ENCODE measurements at regions not wholly inside any gene's neighbourhood (a gene's known extent, or its start where the extent isn't known, plus 50 kb on each side); places are given as distances from the start of the nearest gene placed in this dataset.

GRCh38 chr1:164466001-164466421 is 93.0 kb upstream of the PBX1 start:
- Histone ChIP-seq H3K9ac (ENCODE audit: low read length) (no peak overlapping the region), H3K36me3 (ENCODE audit: insufficient read depth, low read length) (no peaks in the 10 kb centered on the region), H3K9me2 (ENCODE audit: insufficient read depth, low read length) (no peaks in the 10 kb centered on the region), H3K4me3 (ENCODE audit: low read length) (no peak overlapping the region), H3K27ac (ENCODE audit: low read length) (no peak overlapping the region), H3K9me3 (ENCODE audit: low read length) (no peaks in the 10 kb centered on the region), H4K20me1 (ENCODE audit: insufficient read depth) (no peaks in the 10 kb centered on the region), H3K4me2 (ENCODE audit: low read length) (no peak overlapping the region), H3F3A (ENCODE audit: insufficient read depth, low read length, poor library complexity, severe bottlenecking) (no peaks in the 10 kb centered on the region), H3K79me2 (replicated peaks; ENCODE audit: insufficient read depth, low read length) (no peaks in the 10 kb centered on the region), H3K27me3 (ENCODE audit: insufficient read depth, low read depth, low read length) (no peaks in the 10 kb centered on the region), H2AFZ (ENCODE audit: low read depth, low read length) (no peak overlapping the region)
- TF ChIP-seq MXI1 (conservative IDR thresholded peaks at IDR 0.05; ENCODE audit: poor library complexity, severe bottlenecking) = no peak
- no peak for TF ChIP-seq SMC3 (conservative IDR thresholded peaks at IDR 0.05; ENCODE audit: poor library complexity)
- no peak for TF ChIP-seq CTCF (IDR thresholded peaks at IDR 0.05; ENCODE audit: poor library complexity, severe bottlenecking)
- TF ChIP-seq EZH2 (IDR thresholded peaks at IDR 0.05; ENCODE audit: borderline replicate concordance, insufficient read depth, low read length, poor library complexity, severe bottlenecking) = no peak
- no peak for TF ChIP-seq RAD21 (conservative IDR thresholded peaks at IDR 0.05)
- no peak for TF ChIP-seq POLR2AphosphoS5 (IDR thresholded peaks at IDR 0.05)
- no peak for TF ChIP-seq EP300 (conservative IDR thresholded peaks at IDR 0.05; ENCODE audit: poor library complexity, severe bottlenecking)
- no peak for TF ChIP-seq REST (IDR thresholded peaks at IDR 0.05; ENCODE audit: borderline replicate concordance)
- TF ChIP-seq TAF1 (IDR thresholded peaks at IDR 0.05; ENCODE audit: low read depth) = no peak

GRCh38 chr1:164466429-164466828 is 92.6 kb upstream of the PBX1 start:
- TF ChIP-seq TAF1 (IDR thresholded peaks at IDR 0.05; ENCODE audit: low read depth) (no peak), CTCF (IDR thresholded peaks at IDR 0.05; ENCODE audit: poor library complexity, severe bottlenecking) (no peak), POLR2AphosphoS5 (IDR thresholded peaks at IDR 0.05) (no peak), MXI1 (conservative IDR thresholded peaks at IDR 0.05; ENCODE audit: poor library complexity, severe bottlenecking) (no peak)
- H3K4me3 ChIP-seq (ENCODE audit: low read length) = no peak overlapping the region
- H3K9me3 ChIP-seq (ENCODE audit: low read length) = no peaks in the 10 kb centered on the region
- no peaks in the 10 kb centered on the region for H3K36me3 ChIP-seq (ENCODE audit: insufficient read depth, low read length)
- no peaks in the 10 kb centered on the region for H3K79me2 ChIP-seq (replicated peaks; ENCODE audit: insufficient read depth, low read length)
- H3K9me2 ChIP-seq (ENCODE audit: insufficient read depth, low read length) = no peaks in the 10 kb centered on the region
- H3F3A ChIP-seq (ENCODE audit: insufficient read depth, low read length, poor library complexity, severe bottlenecking) = no peaks in the 10 kb centered on the region
- H4K20me1 ChIP-seq (ENCODE audit: insufficient read depth) = no peaks in the 10 kb centered on the region
- no peak overlapping the region for H3K4me2 ChIP-seq (ENCODE audit: low read length)
- H3K27ac ChIP-seq (ENCODE audit: low read length) = no peak overlapping the region
- no peaks in the 10 kb centered on the region for H3K27me3 ChIP-seq (ENCODE audit: insufficient read depth, low read depth, low read length)
- H3K9ac ChIP-seq (ENCODE audit: low read length) = no peak overlapping the region
- no peak overlapping the region for H2AFZ ChIP-seq (ENCODE audit: low read depth, low read length)

Data from neural cell (in vitro differentiated cells).